PC-3 (cell line): ENCODE measurements at regions not wholly inside any gene's neighbourhood (a gene's known extent, or its start where the extent isn't known, plus 50 kb on each side); places are given as distances from the start of the nearest gene placed in this dataset.

Source experiments
- CTCF ChIP-seq: fragments of 300-600 bp; sonication (generic); conservative IDR thresholded peaks from 2 replicates; pipeline ENCODE4 v1.5.1; 2017; ENCODE audit warnings: antibody characterized with exemption, low read depth, mild to moderate bottlenecking, low read length
- EZH2 ChIP-seq: fragments of 300-600 bp; sonication (generic); IDR thresholded peaks from one replicate; pipeline ENCODE4 v1.6.1; 2017; ENCODE audit warnings: antibody characterized with exemption, mild to moderate bottlenecking, low read length; ENCODE audit not compliant: unreplicated experiment
- EZH2phosphoT487 ChIP-seq: fragments of 300-600 bp; sonication (generic); IDR thresholded peaks from 2 replicates; pipeline ENCODE4 v1.6.1; 2018; ENCODE audit warnings: mild to moderate bottlenecking, antibody characterized with exemption, low read length, borderline replicate concordance

- TF ChIP-seq CTCF (no peak), EZH2 (no peak), EZH2phosphoT487 (no peak)
These were observed 96.5 kb upstream of the DUSP21 start for GRCh38 chrX:44747317-44747716.
